ENCODE measurements at regions not wholly inside any gene's neighbourhood (a gene's known extent, or its start where the extent isn't known, plus 50 kb on each side); places are given as distances from the start of the nearest gene placed in this dataset.

- TF ChIP-seq SP1 (CRISPR knock-in tag; conservative IDR thresholded peaks at IDR 0.05) (no peak), CTCF (IDR thresholded peaks at IDR 0.05) (no peak), NFE2L1 (CRISPR knock-in tag; IDR thresholded peaks at IDR 0.05) (no peak), NR3C1 (CRISPR knock-in tag; conservative IDR thresholded peaks at IDR 0.05; ENCODE audit: low read depth) (no peak)
Observed at GRCh38 chr5:2847608-2848007, 96.1 kb upstream of the IRX2 start.

Data from WTC11 (cell line).